Calu3 (cell line): ENCODE measurements at regions not wholly inside any gene's neighbourhood (a gene's known extent, or its start where the extent isn't known, plus 50 kb on each side); places are given as distances from the start of the nearest gene placed in this dataset.

Experiments used
- BruUV-seq: library from RNA; stranded (reverse); fragments of 400-500 nt; replicated peaks from 2 replicates; lab custom pipeline; 2021; lab: Mats Ljungman, UMichigan
- CTCF ChIA-PET: fragments of 300-600 bp; sonication (Branson Sonifier 250); formaldehyde crosslinking; loops from one replicate; lab custom pipeline; 2022; ENCODE audit warnings: antibody characterized with exemption; lab: Charles Lee
- DNase-seq: peaks from one replicate; pipeline ENCODE4 v3.0.0; 2022
- H3K27ac Mint-ChIP-seq: one replicate; pipeline ENCODE4 v1.8.0; 2022; ENCODE audit warnings: mixed read lengths; ENCODE audit not compliant: unreplicated experiment
- H3K27me3 Mint-ChIP-seq: one replicate; pipeline ENCODE4 v1.8.0; 2022; ENCODE audit warnings: mixed read lengths; ENCODE audit not compliant: unreplicated experiment
- H3K36me3 Mint-ChIP-seq: one replicate; pipeline ENCODE4 v1.8.0; 2022; ENCODE audit warnings: mild to moderate bottlenecking, moderate library complexity, mixed read lengths; ENCODE audit not compliant: insufficient read depth, unreplicated experiment
- H3K4me1 Mint-ChIP-seq: one replicate; pipeline ENCODE4 v1.8.0; 2022; ENCODE audit warnings: mild to moderate bottlenecking, low read depth, mixed read lengths; ENCODE audit not compliant: unreplicated experiment
- H3K4me3 Mint-ChIP-seq: one replicate; pipeline ENCODE4 v1.8.0; 2022; ENCODE audit warnings: mild to moderate bottlenecking, low read depth, moderate library complexity, mixed read lengths; ENCODE audit not compliant: unreplicated experiment
- H3K9me3 Mint-ChIP-seq: one replicate; pipeline ENCODE4 v1.8.0; 2022; ENCODE audit warnings: low read depth, mixed read lengths; ENCODE audit not compliant: unreplicated experiment
- intact Hi-C: fragments of 100-400 bp; cut with micrococcal nuclease; formaldehyde crosslinking; loops from one replicate; pipeline ENCODE4 v1.10.0; 2022; ENCODE audit not compliant: unreplicated experiment
- TF ChIP-seq, protein P1 (sequence below): fragments of 200-600 bp; IDR thresholded peaks from one replicate; pipeline ENCODE4 v1.8.0; 2022; ENCODE audit warnings: antibody characterized with exemption; ENCODE audit not compliant: unreplicated experiment

GRCh38 chr13:88895261-88895941 is 1224.2 kb downstream of the SLITRK5 start:
- CTCF ChIA-PET: no interaction called here
- no peak for DNase-seq
- no peaks in the 10 kb centered on the region for H3K9me3 Mint-ChIP-seq
- TF ChIP-seq, protein P1, sequence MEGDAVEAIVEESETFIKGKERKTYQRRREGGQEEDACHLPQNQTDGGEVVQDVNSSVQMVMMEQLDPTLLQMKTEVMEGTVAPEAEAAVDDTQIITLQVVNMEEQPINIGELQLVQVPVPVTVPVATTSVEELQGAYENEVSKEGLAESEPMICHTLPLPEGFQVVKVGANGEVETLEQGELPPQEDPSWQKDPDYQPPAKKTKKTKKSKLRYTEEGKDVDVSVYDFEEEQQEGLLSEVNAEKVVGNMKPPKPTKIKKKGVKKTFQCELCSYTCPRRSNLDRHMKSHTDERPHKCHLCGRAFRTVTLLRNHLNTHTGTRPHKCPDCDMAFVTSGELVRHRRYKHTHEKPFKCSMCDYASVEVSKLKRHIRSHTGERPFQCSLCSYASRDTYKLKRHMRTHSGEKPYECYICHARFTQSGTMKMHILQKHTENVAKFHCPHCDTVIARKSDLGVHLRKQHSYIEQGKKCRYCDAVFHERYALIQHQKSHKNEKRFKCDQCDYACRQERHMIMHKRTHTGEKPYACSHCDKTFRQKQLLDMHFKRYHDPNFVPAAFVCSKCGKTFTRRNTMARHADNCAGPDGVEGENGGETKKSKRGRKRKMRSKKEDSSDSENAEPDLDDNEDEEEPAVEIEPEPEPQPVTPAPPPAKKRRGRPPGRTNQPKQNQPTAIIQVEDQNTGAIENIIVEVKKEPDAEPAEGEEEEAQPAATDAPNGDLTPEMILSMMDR: no peak
- no TSS peak for BruUV-seq
- H3K36me3 Mint-ChIP-seq: no peaks in the 10 kb centered on the region
- intact Hi-C loops: no loop called here
- no peak overlapping the region for H3K27ac Mint-ChIP-seq
- no peaks in the 10 kb centered on the region for H3K27me3 Mint-ChIP-seq
- no peak overlapping the region for H3K4me3 Mint-ChIP-seq
- no peaks in the 10 kb centered on the region for H3K4me1 Mint-ChIP-seq

DNA sequence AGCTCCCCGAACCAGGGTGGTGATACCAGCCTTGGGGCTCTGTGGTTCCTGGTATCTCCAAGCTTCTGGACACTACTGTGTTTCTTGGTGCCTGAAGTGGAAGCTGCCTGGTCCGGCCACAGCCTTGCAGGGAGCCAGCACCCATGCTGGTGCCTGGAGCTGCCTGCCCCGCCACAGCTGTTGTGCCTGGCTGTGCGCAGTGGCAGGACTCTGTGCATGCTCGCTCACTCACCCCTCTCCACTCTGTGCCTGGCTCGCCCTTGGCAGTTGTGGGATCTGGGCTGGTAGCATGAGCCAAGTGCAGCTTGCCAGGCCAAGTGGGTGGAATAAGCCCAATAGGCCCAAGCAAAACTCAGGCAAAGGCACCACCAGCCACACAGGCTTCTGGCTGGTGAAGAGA is 1225.3 kb downstream of the SLITRK5 start:
- TF ChIP-seq, protein P1: no peak
- no peaks in the 10 kb centered on the region for H3K9me3 Mint-ChIP-seq
- no peaks in the 10 kb centered on the region for H3K27me3 Mint-ChIP-seq
- H3K4me1 Mint-ChIP-seq: no peaks in the 10 kb centered on the region
- no peak for DNase-seq
- H3K4me3 Mint-ChIP-seq: no peak overlapping the region
- BruUV-seq: no TSS peak
- no peak overlapping the region for H3K27ac Mint-ChIP-seq
- CTCF ChIA-PET: no interaction called here
- no peaks in the 10 kb centered on the region for H3K36me3 Mint-ChIP-seq
- intact Hi-C loops: no loop called here

- no peaks in the 10 kb centered on the region for H3K27me3 Mint-ChIP-seq
- no peak overlapping the region for H3K4me3 Mint-ChIP-seq
- no peak for DNase-seq
- H3K27ac Mint-ChIP-seq: no peak overlapping the region
- TF ChIP-seq, protein P1: no peak
- H3K4me1 Mint-ChIP-seq: no peaks in the 10 kb centered on the region
- no peaks in the 10 kb centered on the region for H3K9me3 Mint-ChIP-seq
- CTCF ChIA-PET: no interaction called here
- intact Hi-C loops: no loop called here
- no peaks in the 10 kb centered on the region for H3K36me3 Mint-ChIP-seq
- BruUV-seq: no TSS peak
Observed at GRCh38 chr13:88908961-88909441, 1237.8 kb downstream of the SLITRK5 start.

GRCh38 chr13:88919970-88920628 is 1248.9 kb downstream of the SLITRK5 start:
- CTCF ChIA-PET: no interaction called here
- H3K36me3 Mint-ChIP-seq: no peaks in the 10 kb centered on the region
- H3K27me3 Mint-ChIP-seq: no peaks in the 10 kb centered on the region
- DNase-seq: no peak
- no peaks in the 10 kb centered on the region for H3K9me3 Mint-ChIP-seq
- H3K4me1 Mint-ChIP-seq: no peaks in the 10 kb centered on the region
- H3K4me3 Mint-ChIP-seq: no peak overlapping the region
- H3K27ac Mint-ChIP-seq: no peak overlapping the region
- no TSS peak for BruUV-seq
- intact Hi-C loops: no loop called here
- TF ChIP-seq, protein P1: no peak
